OCI-LY1 (cell line): ENCODE measurements at regions not wholly inside any gene's neighbourhood (a gene's known extent, or its start where the extent isn't known, plus 50 kb on each side); places are given as distances from the start of the nearest gene placed in this dataset.

ENCODE experiments used
- EZH2 ChIP-seq: fragments of 200-600 bp; sonication (generic), shearing (Covaris generic); IDR thresholded peaks from 2 replicates; pipeline ENCODE4 v1.8.0; 2017; ENCODE audit warnings: borderline replicate concordance, mixed run types, mild to moderate bottlenecking, antibody characterized with exemption, low read length, moderate library complexity, mixed read lengths
- TF ChIP-seq, protein P1 (sequence below): fragments of 200-600 bp; sonication (generic), shearing (Covaris generic); IDR thresholded peaks from 2 replicates; pipeline ENCODE4 v1.5.1; 2017; ENCODE audit warnings: mild to moderate bottlenecking, antibody characterized with exemption, low read length, moderate library complexity, mixed read lengths

DNA sequence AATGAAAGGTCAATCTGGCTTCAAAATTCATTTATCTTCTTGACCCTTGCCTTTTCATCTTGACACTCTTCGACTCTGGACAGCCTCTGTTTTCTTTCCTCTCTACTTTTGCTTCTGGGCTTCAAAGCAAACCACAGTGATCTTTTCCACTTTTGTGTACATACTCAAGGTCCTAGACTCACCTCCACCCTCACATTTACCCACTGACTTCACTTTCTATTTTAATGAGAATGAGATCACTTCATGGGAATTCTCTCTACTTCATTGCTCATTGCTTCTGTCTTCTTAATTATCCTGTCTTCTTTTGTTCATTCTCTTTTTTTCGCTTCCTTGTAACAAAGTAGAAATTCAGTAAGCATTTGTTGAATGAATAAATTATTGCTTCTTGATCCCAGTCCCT, 330.1 kb upstream of the HAND2 start:
- TF ChIP-seq, protein P1, sequence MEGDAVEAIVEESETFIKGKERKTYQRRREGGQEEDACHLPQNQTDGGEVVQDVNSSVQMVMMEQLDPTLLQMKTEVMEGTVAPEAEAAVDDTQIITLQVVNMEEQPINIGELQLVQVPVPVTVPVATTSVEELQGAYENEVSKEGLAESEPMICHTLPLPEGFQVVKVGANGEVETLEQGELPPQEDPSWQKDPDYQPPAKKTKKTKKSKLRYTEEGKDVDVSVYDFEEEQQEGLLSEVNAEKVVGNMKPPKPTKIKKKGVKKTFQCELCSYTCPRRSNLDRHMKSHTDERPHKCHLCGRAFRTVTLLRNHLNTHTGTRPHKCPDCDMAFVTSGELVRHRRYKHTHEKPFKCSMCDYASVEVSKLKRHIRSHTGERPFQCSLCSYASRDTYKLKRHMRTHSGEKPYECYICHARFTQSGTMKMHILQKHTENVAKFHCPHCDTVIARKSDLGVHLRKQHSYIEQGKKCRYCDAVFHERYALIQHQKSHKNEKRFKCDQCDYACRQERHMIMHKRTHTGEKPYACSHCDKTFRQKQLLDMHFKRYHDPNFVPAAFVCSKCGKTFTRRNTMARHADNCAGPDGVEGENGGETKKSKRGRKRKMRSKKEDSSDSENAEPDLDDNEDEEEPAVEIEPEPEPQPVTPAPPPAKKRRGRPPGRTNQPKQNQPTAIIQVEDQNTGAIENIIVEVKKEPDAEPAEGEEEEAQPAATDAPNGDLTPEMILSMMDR: no peak
- no peak for TF ChIP-seq EZH2
